Embryonic facial prominence (tissue), 1 donor: ENCODE measurements at regions not wholly inside any gene's neighbourhood (a gene's known extent, or its start where the extent isn't known, plus 50 kb on each side); places are given as distances from the start of the nearest gene placed in this dataset.

ENCODE experiments used
- DNase-seq: peaks from one replicate; pipeline ENCODE4 v3.0.0-alpha.2; 2016; ENCODE audit errors: extremely low spot score

DNA sequence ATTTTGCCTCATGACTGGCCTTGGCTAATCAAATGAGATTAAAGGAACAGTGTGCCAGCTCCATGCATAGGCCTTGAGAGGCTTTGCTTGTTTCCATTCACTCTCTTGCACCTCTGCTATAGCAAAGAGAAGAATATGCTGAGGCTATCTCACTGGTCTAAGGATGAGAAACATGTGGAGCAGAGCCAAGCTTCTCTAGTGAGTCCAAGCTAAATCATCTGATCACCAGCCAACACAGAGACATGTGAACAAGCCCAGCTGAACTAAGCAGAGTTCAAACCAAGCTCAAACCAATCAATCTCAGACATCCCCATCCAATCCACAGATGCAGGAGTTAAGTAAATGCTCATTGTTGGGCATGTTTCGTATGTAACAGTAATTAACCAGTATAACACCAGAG, 69.4 kb upstream of the API5 start:
- no peak for DNase-seq

DNA sequence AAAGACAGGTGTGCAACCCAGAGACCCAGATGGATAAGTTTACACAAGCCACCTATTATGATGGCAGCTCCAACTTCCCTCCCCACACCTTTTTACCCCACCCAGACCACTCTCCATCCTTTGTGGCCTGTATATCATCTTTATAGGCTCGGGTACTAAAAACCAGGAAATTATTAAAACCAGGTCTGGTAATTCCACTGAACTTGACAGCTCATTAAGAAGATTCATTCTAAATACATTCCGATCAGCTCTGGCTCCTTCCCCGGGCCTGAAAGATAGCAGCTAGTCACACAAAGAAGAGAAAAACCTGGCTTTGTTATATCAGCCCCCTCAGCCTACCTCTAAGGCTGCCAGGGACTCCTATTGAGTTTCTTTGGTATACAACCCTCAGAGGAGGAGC, 67.9 kb upstream of the API5 start:
- DNase-seq = no peak

DNA sequence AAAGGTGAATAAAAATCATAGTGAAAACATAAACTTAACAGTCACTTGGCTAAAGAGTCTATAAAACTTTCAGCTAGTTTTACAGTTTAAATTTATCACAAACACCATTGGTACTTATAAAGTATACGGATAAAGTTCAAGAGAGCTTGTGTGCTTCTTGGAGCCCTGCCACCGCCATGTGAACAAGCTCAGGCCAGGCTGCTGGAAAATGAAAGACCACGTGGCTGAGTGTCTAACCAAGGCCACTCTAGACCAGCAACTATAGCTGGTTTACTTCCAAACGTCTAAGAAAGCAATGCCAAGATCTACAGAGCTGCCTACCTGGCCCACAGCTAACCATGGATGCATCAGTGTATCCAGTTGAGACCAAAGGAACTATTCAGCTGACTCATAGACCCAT, 66.3 kb upstream of the API5 start:
- DNase-seq = no peak

DNA sequence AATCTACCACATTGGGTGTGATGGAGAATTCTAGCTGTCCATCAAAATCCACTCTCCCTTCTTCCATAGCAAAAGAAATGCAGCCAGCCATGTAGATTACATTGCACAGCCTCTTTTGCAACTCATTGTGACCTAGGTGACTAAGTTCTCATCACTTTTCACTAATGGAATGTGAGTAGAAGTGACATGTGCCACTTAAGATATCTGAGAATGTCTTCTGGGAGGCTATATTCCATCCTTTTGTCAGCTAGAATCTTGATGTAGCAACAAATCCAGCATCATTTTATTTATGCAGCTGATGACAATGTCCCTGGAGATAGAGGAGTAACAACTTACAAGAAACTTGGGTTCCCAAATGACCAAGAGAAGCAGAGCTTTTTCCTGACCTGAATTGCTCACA, 61.5 kb upstream of the API5 start:
- no peak for DNase-seq

- no peak for DNase-seq
Measured at GRCh38 chr11:43261775-43262174, 50.0 kb upstream of the API5 start.
